H1 (cell line): ENCODE measurements at regions not wholly inside any gene's neighbourhood (a gene's known extent, or its start where the extent isn't known, plus 50 kb on each side); places are given as distances from the start of the nearest gene placed in this dataset.

Source experiments
- CTCF ChIP-seq, 3 experiments: IDR thresholded peaks; 1 replicate in 2 of 3; 2 replicates in 1 of 3; pipeline versions ENCODE4 v1.5.1 to v1.6.1; 2011; ENCODE audit warnings: low read length in 3 of 3, mild to moderate bottlenecking in 3 of 3, inconsistent platforms in 2 of 3, low read depth in 1 of 3, moderate library complexity in 1 of 3; ENCODE audit not compliant: insufficient read depth in 1 of 3; ENCODE audit errors: control extremely low read depth in 1 of 3
- JUND ChIP-seq: IDR thresholded peaks from 2 replicates; pipeline ENCODE4 v1.6.1; 2011; ENCODE audit warnings: mild to moderate bottlenecking, improper control_type of control experiment, low read length
- POLR2AphosphoS5 ChIP-seq: IDR thresholded peaks from 2 replicates; pipeline ENCODE4 v1.6.1; 2011; ENCODE audit warnings: low read depth, low read length
- SP1 ChIP-seq: IDR thresholded peaks from 2 replicates; pipeline ENCODE4 v1.6.1; 2011; ENCODE audit warnings: low read depth, low read length

GRCh38 chr6:74362391-74362790, 666.4 kb downstream of the CD109 start:
- TF ChIP-seq JUND (no peak), CTCF (IDR thresholded peaks at IDR 0.05; ENCODE audit: control extremely low read depth in 1 of 3, insufficient read depth in 1 of 3, low read depth in 1 of 3, low read length in 3 of 3) (no peak), POLR2AphosphoS5 (no peak), SP1 (no peak)
